ENCODE measurements at regions not wholly inside any gene's neighbourhood (a gene's known extent, or its start where the extent isn't known, plus 50 kb on each side); places are given as distances from the start of the nearest gene placed in this dataset.

DNA sequence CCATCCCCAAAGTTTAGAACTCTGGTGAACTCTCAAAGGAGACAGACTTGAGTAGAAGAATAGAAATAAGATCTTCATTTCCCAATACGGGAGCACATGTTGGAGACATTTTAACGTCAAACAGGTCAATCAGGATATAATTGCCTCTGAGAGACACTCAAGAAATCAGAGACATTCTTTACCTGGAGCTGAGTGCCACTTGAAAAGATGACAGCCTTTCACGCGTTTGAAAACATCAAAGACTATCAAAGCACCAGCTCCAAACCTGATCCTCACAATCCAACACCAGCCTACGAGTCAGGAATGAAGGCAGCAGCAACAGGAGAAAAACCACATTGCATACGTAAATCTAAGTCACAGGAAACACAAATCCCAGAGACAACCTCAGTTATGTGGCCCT, 571.5 kb upstream of the CDH4 start:
- no peak overlapping the region for H2AFZ ChIP-seq (replicated peaks)
- H3F3A ChIP-seq (ENCODE audit: low read depth): no peaks in the 10 kb centered on the region
- no peak overlapping the region for H3K4me3 Mint-ChIP-seq
- H3K27ac ChIP-seq: no peak overlapping the region
- no peaks in the 10 kb centered on the region for H3K4me1 ChIP-seq
- H3K27me3 Mint-ChIP-seq (ENCODE audit: insufficient read depth, low read depth): peaks cover 2% of the 10 kb centered on the region
- H3K4me3 ChIP-seq: no peak overlapping the region
- no peaks in the 10 kb centered on the region for H3K4me1 Mint-ChIP-seq
- no peak overlapping the region for H3K9ac ChIP-seq
- peaks cover 4% of the 10 kb centered on the region for H3K9me3 Mint-ChIP-seq
- no peaks in the 10 kb centered on the region for H3K27me3 ChIP-seq
- TF ChIP-seq, protein P1, sequence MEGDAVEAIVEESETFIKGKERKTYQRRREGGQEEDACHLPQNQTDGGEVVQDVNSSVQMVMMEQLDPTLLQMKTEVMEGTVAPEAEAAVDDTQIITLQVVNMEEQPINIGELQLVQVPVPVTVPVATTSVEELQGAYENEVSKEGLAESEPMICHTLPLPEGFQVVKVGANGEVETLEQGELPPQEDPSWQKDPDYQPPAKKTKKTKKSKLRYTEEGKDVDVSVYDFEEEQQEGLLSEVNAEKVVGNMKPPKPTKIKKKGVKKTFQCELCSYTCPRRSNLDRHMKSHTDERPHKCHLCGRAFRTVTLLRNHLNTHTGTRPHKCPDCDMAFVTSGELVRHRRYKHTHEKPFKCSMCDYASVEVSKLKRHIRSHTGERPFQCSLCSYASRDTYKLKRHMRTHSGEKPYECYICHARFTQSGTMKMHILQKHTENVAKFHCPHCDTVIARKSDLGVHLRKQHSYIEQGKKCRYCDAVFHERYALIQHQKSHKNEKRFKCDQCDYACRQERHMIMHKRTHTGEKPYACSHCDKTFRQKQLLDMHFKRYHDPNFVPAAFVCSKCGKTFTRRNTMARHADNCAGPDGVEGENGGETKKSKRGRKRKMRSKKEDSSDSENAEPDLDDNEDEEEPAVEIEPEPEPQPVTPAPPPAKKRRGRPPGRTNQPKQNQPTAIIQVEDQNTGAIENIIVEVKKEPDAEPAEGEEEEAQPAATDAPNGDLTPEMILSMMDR (IDR thresholded peaks at IDR 0.05): no peak
- TF ChIP-seq EZH2phosphoT487 (IDR thresholded peaks at IDR 0.05): no peak
- TF ChIP-seq EZH2 (IDR thresholded peaks at IDR 0.05): no peak
- H3K4me2 ChIP-seq: no peak overlapping the region
- no peaks in the 10 kb centered on the region for H3K36me3 Mint-ChIP-seq
- no peaks in the 10 kb centered on the region for H3K79me2 ChIP-seq (ENCODE audit: low read depth)
- no peak overlapping the region for H3K27ac Mint-ChIP-seq
- DNase-seq (ENCODE audit: low spot score): no peak
- H3K36me3 ChIP-seq: no peaks in the 10 kb centered on the region
- no peaks in the 10 kb centered on the region for H3K9me3 ChIP-seq (ENCODE audit: low read depth)
- no peaks in the 10 kb centered on the region for H4K20me1 ChIP-seq (ENCODE audit: low read depth)

DNA sequence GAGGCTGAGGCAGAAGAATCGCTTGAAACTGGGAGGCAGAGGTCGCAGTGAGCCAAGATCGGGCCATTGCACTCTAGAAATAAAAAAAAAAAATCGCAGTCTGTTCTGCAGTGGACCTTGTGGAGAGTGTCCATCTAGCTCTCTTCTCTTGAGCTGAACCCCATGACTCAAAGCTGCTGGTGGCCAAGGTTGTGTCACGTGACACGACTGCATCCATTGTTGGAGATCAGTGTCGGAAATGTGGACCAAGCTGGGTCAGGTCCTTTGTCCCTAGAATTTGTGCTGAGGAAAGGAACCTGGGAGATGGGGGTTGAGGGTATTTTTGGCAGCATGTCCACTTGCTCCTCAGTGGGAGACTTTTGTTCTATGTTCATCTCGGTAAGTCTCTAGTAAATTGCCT, 564.8 kb upstream of the CDH4 start:
- no peak overlapping the region for H2AFZ ChIP-seq (replicated peaks)

DNA sequence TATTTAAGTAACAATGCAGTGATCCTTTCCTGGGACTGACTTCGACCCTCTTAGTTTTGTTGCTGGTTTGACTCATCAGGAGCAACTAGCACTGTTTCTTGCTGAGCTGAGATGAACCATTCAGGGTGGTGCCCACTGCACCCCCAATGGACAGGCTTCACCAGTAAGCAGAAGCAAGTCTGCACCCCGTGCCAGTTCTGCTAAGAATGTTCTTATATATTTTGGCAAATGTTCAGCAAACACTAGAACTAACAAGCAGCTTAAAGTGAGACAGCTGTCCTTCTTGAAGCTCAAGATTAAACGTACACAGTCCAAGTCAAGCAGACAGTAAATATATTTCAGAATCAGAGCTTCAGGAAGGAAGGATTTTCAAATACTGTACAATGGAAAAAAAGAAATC, 561.3 kb upstream of the CDH4 start:
- Histone ChIP-seq H2AFZ (replicated peaks) (no peak overlapping the region), H3K27ac (no peak overlapping the region), H3K4me3 (no peak overlapping the region), H3K27me3 (no peaks in the 10 kb centered on the region), H3K4me2 (no peak overlapping the region), H3F3A (ENCODE audit: low read depth) (peaks cover 9% of the 10 kb centered on the region), H3K79me2 (ENCODE audit: low read depth) (no peaks in the 10 kb centered on the region), H3K9me3 (ENCODE audit: low read depth) (no peaks in the 10 kb centered on the region), H4K20me1 (ENCODE audit: low read depth) (no peaks in the 10 kb centered on the region), H3K4me1 (peaks cover 23% of the 10 kb centered on the region), H3K9ac (no peak overlapping the region), H3K36me3 (no peaks in the 10 kb centered on the region)
- H3K4me1 Mint-ChIP-seq: peaks cover 24% of the 10 kb centered on the region
- no peaks in the 10 kb centered on the region for H3K9me3 Mint-ChIP-seq
- H3K27ac Mint-ChIP-seq: peak overlapping the region; percentile 66
- TF ChIP-seq, protein P1 (IDR thresholded peaks at IDR 0.05): no peak
- TF ChIP-seq EZH2 (IDR thresholded peaks at IDR 0.05): no peak
- no peak for TF ChIP-seq EZH2phosphoT487 (IDR thresholded peaks at IDR 0.05)
- no peak for DNase-seq (ENCODE audit: low spot score)
- H3K36me3 Mint-ChIP-seq: no peaks in the 10 kb centered on the region
- peaks cover 5% of the 10 kb centered on the region for H3K27me3 Mint-ChIP-seq (ENCODE audit: insufficient read depth, low read depth)
- H3K4me3 Mint-ChIP-seq: no peak overlapping the region

More for the DNA sequence above, 564.8 kb upstream of the CDH4 start:
- Histone ChIP-seq H3F3A (ENCODE audit: low read depth) (peaks cover 1% of the 10 kb centered on the region), H3K27ac (no peak overlapping the region), H3K36me3 (no peaks in the 10 kb centered on the region), H3K4me3 (no peak overlapping the region), H4K20me1 (ENCODE audit: low read depth) (no peaks in the 10 kb centered on the region), H3K9me3 (ENCODE audit: low read depth) (no peaks in the 10 kb centered on the region), H3K4me2 (no peak overlapping the region), H3K27me3 (no peaks in the 10 kb centered on the region), H3K4me1 (peaks cover 1% of the 10 kb centered on the region), H3K79me2 (ENCODE audit: low read depth) (no peaks in the 10 kb centered on the region), H3K9ac (no peak overlapping the region)
- Mint-ChIP-seq H3K9me3 (no peaks in the 10 kb centered on the region), H3K4me1 (peaks cover 5% of the 10 kb centered on the region), H3K27me3 (ENCODE audit: insufficient read depth, low read depth) (peaks cover 2% of the 10 kb centered on the region), H3K4me3 (no peak overlapping the region), H3K36me3 (no peaks in the 10 kb centered on the region), H3K27ac (no peak overlapping the region)
- no peak for DNase-seq (ENCODE audit: low spot score)
- TF ChIP-seq EZH2phosphoT487 (IDR thresholded peaks at IDR 0.05) (no peak), EZH2 (IDR thresholded peaks at IDR 0.05) (no peak)
- TF ChIP-seq, protein P1 (IDR thresholded peaks at IDR 0.05): no peak
